Calu3 (cell line): ENCODE measurements at regions not wholly inside any gene's neighbourhood (a gene's known extent, or its start where the extent isn't known, plus 50 kb on each side); places are given as distances from the start of the nearest gene placed in this dataset.

Source experiments
- BruUV-seq: library from RNA; stranded (reverse); fragments of 400-500 nt; replicated peaks from 2 replicates; lab custom pipeline; 2021; lab: Mats Ljungman, UMichigan
- CTCF ChIA-PET: fragments of 300-600 bp; sonication (Branson Sonifier 250); formaldehyde crosslinking; loops from one replicate; lab custom pipeline; 2022; ENCODE audit warnings: antibody characterized with exemption; lab: Charles Lee
- DNase-seq: peaks from one replicate; pipeline ENCODE4 v3.0.0; 2022
- H3K27ac Mint-ChIP-seq: one replicate; pipeline ENCODE4 v1.8.0; 2022; ENCODE audit warnings: mixed read lengths; ENCODE audit not compliant: unreplicated experiment
- H3K27me3 Mint-ChIP-seq: one replicate; pipeline ENCODE4 v1.8.0; 2022; ENCODE audit warnings: mixed read lengths; ENCODE audit not compliant: unreplicated experiment
- H3K36me3 Mint-ChIP-seq: one replicate; pipeline ENCODE4 v1.8.0; 2022; ENCODE audit warnings: mild to moderate bottlenecking, moderate library complexity, mixed read lengths; ENCODE audit not compliant: insufficient read depth, unreplicated experiment
- H3K4me1 Mint-ChIP-seq: one replicate; pipeline ENCODE4 v1.8.0; 2022; ENCODE audit warnings: mild to moderate bottlenecking, low read depth, mixed read lengths; ENCODE audit not compliant: unreplicated experiment
- H3K4me3 Mint-ChIP-seq: one replicate; pipeline ENCODE4 v1.8.0; 2022; ENCODE audit warnings: mild to moderate bottlenecking, low read depth, moderate library complexity, mixed read lengths; ENCODE audit not compliant: unreplicated experiment
- H3K9me3 Mint-ChIP-seq: one replicate; pipeline ENCODE4 v1.8.0; 2022; ENCODE audit warnings: low read depth, mixed read lengths; ENCODE audit not compliant: unreplicated experiment
- intact Hi-C: fragments of 100-400 bp; cut with micrococcal nuclease; formaldehyde crosslinking; loops from one replicate; pipeline ENCODE4 v1.10.0; 2022; ENCODE audit not compliant: unreplicated experiment
- TF ChIP-seq, protein P1 (sequence below): fragments of 200-600 bp; IDR thresholded peaks from one replicate; pipeline ENCODE4 v1.8.0; 2022; ENCODE audit warnings: antibody characterized with exemption; ENCODE audit not compliant: unreplicated experiment

DNA sequence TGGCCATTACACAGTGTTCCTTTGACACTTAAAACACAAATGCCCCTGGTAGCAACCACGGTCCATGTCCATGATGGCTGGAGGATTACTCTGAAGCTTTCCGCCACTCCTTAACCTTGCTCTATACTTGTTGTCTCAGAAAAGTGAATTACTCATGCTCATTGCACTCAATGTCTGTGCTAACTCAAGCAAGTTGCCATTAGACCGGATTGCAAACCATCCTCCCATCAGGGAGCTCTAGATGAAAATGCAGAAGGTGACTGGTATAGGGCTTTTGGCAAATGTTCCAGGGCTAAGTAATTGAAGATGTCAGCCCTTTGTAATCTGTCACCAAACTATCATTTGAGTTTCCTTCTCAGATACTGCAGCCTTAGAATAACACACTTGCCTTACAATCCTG, 1288.3 kb upstream of the B3GALT2 start:
- H3K27ac Mint-ChIP-seq: no peak overlapping the region
- CTCF ChIA-PET: no interaction called here
- H3K27me3 Mint-ChIP-seq: no peaks in the 10 kb centered on the region
- BruUV-seq: no TSS peak
- DNase-seq: no peak
- intact Hi-C loops: no loop called here
- H3K9me3 Mint-ChIP-seq: peaks cover 3% of the 10 kb centered on the region
- H3K36me3 Mint-ChIP-seq: no peaks in the 10 kb centered on the region
- H3K4me1 Mint-ChIP-seq: no peaks in the 10 kb centered on the region
- H3K4me3 Mint-ChIP-seq: no peak overlapping the region
- TF ChIP-seq, protein P1, sequence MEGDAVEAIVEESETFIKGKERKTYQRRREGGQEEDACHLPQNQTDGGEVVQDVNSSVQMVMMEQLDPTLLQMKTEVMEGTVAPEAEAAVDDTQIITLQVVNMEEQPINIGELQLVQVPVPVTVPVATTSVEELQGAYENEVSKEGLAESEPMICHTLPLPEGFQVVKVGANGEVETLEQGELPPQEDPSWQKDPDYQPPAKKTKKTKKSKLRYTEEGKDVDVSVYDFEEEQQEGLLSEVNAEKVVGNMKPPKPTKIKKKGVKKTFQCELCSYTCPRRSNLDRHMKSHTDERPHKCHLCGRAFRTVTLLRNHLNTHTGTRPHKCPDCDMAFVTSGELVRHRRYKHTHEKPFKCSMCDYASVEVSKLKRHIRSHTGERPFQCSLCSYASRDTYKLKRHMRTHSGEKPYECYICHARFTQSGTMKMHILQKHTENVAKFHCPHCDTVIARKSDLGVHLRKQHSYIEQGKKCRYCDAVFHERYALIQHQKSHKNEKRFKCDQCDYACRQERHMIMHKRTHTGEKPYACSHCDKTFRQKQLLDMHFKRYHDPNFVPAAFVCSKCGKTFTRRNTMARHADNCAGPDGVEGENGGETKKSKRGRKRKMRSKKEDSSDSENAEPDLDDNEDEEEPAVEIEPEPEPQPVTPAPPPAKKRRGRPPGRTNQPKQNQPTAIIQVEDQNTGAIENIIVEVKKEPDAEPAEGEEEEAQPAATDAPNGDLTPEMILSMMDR: no peak

DNA sequence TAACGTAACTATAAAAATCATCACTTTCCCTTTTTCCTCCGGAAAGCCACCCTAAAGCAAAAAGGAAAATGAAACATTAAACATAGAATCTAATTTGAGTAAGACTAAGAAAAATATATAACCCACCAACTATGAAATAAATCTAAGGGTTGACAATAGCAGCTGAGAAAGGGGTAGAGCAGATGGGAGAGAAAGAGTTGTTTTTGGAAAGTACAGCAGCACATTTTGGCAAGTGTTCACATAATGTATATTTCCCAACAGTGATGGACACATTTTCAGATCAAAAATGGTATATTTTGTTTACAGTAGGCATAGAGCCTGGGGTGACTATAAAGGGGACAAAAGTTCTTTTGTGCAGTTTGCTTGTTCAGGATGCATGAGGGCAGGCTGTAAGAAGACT, 1287.4 kb upstream of the B3GALT2 start:
- TF ChIP-seq, protein P1: no peak
- H3K9me3 Mint-ChIP-seq: peaks cover 3% of the 10 kb centered on the region
- H3K27ac Mint-ChIP-seq: no peak overlapping the region
- no peaks in the 10 kb centered on the region for H3K36me3 Mint-ChIP-seq
- no peaks in the 10 kb centered on the region for H3K4me1 Mint-ChIP-seq
- no peak for DNase-seq
- intact Hi-C loops: no loop called here
- BruUV-seq: no TSS peak
- CTCF ChIA-PET: no interaction called here
- no peak overlapping the region for H3K4me3 Mint-ChIP-seq
- H3K27me3 Mint-ChIP-seq: no peaks in the 10 kb centered on the region

DNA sequence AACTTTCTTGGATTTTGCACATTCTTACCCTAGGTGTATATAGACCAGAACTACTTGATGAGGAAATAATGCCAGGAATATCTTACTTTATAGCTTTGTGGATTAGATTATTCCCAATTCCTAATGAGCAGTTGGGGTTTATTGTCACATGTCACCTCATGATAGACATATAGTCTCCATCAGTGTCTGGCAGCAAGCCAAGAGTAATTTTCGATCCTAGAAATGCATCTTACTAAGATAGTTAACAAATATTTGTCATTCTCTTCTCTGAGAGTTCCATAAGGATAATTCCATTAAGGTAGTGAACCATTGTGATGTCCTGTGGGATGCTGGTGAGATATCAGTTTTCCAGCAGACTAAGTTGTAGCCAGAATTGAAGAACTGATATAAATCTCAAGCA, 1282.9 kb upstream of the B3GALT2 start:
- intact Hi-C loops: no loop called here
- H3K9me3 Mint-ChIP-seq: peaks cover 3% of the 10 kb centered on the region
- H3K27me3 Mint-ChIP-seq: no peaks in the 10 kb centered on the region
- CTCF ChIA-PET: no interaction called here
- H3K27ac Mint-ChIP-seq: no peak overlapping the region
- no peaks in the 10 kb centered on the region for H3K36me3 Mint-ChIP-seq
- no peak overlapping the region for H3K4me3 Mint-ChIP-seq
- no TSS peak for BruUV-seq
- TF ChIP-seq, protein P1: no peak
- no peaks in the 10 kb centered on the region for H3K4me1 Mint-ChIP-seq
- no peak for DNase-seq

DNA sequence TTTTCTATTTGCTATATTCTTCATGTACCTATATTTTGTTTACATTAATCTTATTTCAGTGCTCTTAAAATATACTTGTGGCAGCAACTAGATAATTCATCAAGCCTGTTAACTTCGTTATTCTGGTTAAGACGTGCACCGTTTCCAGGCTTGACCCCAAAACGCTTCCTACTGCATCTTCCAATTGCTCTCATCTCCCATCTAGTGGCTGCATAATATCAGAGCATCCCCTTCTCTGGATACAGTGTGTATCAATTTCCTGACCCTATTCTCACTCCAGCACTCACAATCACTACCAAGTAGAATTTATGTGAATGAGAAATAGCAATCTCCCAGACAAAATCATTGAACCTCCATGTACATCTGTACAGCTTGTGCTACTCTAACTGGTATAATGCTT, 1280.3 kb upstream of the B3GALT2 start:
- Mint-ChIP-seq H3K27me3 (no peaks in the 10 kb centered on the region), H3K4me1 (no peaks in the 10 kb centered on the region), H3K4me3 (no peak overlapping the region), H3K36me3 (no peaks in the 10 kb centered on the region), H3K9me3 (no peaks in the 10 kb centered on the region), H3K27ac (no peak overlapping the region)
- TF ChIP-seq, protein P1: peak; percentile 34
- no peak for DNase-seq
- intact Hi-C loops: no loop called here
- no TSS peak for BruUV-seq
- CTCF ChIA-PET: no interaction called here
